ENCODE measurements at regions not wholly inside any gene's neighbourhood (a gene's known extent, or its start where the extent isn't known, plus 50 kb on each side); places are given as distances from the start of the nearest gene placed in this dataset.

GRCh38 chr4:164503874-164504273 lies 250.1 kb upstream of the SMIM31 start:
- Histone ChIP-seq H3K9me2 (ENCODE audit: insufficient read depth) (no peaks in the 10 kb centered on the region), H3K9me3 (ENCODE audit: low read depth) (no peaks in the 10 kb centered on the region), H3K79me2 (ENCODE audit: insufficient read depth) (no peaks in the 10 kb centered on the region), H3K27ac (no peak overlapping the region), H3K36me3 (ENCODE audit: low read depth) (no peaks in the 10 kb centered on the region), H3K27me3 (replicated peaks; ENCODE audit: insufficient read depth) (no peaks in the 10 kb centered on the region), H4K20me1 (ENCODE audit: insufficient read depth) (no peaks in the 10 kb centered on the region), H3K4me1 (ENCODE audit: insufficient read depth) (no peaks in the 10 kb centered on the region), H2AFZ (no peak overlapping the region), H3K4me3 (no peak overlapping the region), H3K4me2 (ENCODE audit: unreplicated experiment) (no peak overlapping the region), H3K9ac (no peak overlapping the region), H3F3A (ENCODE audit: insufficient read depth) (no peaks in the 10 kb centered on the region)
- 9 to 11% methylated on average over 3 of the region's 3 CpGs for WGBS, 2 experiments (ENCODE audit: low coverage in 1 of 2, low lambda C conversion rate in 2 of 2, missing lambda C conversion rate in 2 of 2)
- no peak for TF ChIP-seq EZH2phosphoT487 (IDR thresholded peaks at IDR 0.05; ENCODE audit: insufficient read depth, low read depth)
- no peak for DNase-seq
- in situ Hi-C loops (cut with MboI): no loop called here

GRCh38 chr4:164508097-164508496 lies 245.8 kb upstream of the SMIM31 start:
- TF ChIP-seq EZH2phosphoT487 (IDR thresholded peaks at IDR 0.05; ENCODE audit: insufficient read depth, low read depth): no peak
- no peak for TF ChIP-seq EZH2 (IDR thresholded peaks at IDR 0.05; ENCODE audit: insufficient read depth, poor library complexity, severe bottlenecking)

DNA sequence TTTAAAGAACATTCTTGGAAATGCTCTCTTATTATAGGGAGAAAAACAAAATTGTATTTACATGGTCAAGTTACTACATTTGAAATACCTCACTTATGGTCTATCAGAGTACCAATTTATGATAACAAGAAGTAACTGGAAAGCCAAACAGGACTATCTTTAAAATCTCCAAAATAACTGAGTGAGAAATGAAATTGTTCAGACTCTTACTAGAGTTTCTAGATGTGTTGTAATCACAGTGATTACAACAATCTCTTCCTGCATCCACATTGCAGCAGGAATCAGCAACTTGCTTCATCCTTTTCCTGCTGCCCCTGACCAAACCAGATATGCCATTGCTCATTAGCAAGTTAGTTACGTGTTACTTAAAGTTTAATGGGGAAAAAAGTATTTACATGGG lies 245.2 kb upstream of the SMIM31 start:
- Histone ChIP-seq H3K9me2 (ENCODE audit: insufficient read depth) (no peaks in the 10 kb centered on the region), H3K36me3 (ENCODE audit: low read depth) (no peaks in the 10 kb centered on the region), H2AFZ (no peak overlapping the region), H3K4me1 (ENCODE audit: insufficient read depth) (no peaks in the 10 kb centered on the region), H3F3A (ENCODE audit: insufficient read depth) (no peaks in the 10 kb centered on the region), H3K27ac (no peak overlapping the region), H3K4me3 (no peak overlapping the region), H3K9me3 (ENCODE audit: low read depth) (no peaks in the 10 kb centered on the region), H3K4me2 (ENCODE audit: unreplicated experiment) (no peak overlapping the region), H4K20me1 (ENCODE audit: insufficient read depth) (no peaks in the 10 kb centered on the region), H3K27me3 (replicated peaks; ENCODE audit: insufficient read depth) (no peaks in the 10 kb centered on the region), H3K79me2 (ENCODE audit: insufficient read depth) (no peaks in the 10 kb centered on the region), H3K9ac (no peak overlapping the region)
- DNase-seq: no peak
- 3 to 7% methylated on average over 1 of the region's 1 CpG for WGBS, 2 experiments (ENCODE audit: low coverage in 1 of 2, low lambda C conversion rate in 2 of 2, missing lambda C conversion rate in 2 of 2)
- in situ Hi-C loops (cut with MboI): no loop called here
- TF ChIP-seq EZH2phosphoT487 (IDR thresholded peaks at IDR 0.05; ENCODE audit: insufficient read depth, low read depth) (no peak), EZH2 (IDR thresholded peaks at IDR 0.05; ENCODE audit: insufficient read depth, poor library complexity, severe bottlenecking) (no peak)

More at GRCh38 chr4:164508097-164508496, 245.8 kb upstream of the SMIM31 start:
- in situ Hi-C loops (cut with MboI): no loop called here
- H3K27ac ChIP-seq: no peak overlapping the region
- H3K4me3 ChIP-seq: no peak overlapping the region
- H3K27me3 ChIP-seq (replicated peaks; ENCODE audit: insufficient read depth): no peaks in the 10 kb centered on the region
- 14 to 17% methylated on average over 3 of the region's 3 CpGs for WGBS, 2 experiments (ENCODE audit: low coverage in 1 of 2, low lambda C conversion rate in 2 of 2, missing lambda C conversion rate in 2 of 2)
- H3K9me2 ChIP-seq (ENCODE audit: insufficient read depth): no peaks in the 10 kb centered on the region
- H3K4me2 ChIP-seq (ENCODE audit: unreplicated experiment): no peak overlapping the region
- H2AFZ ChIP-seq: no peak overlapping the region
- H3K36me3 ChIP-seq (ENCODE audit: low read depth): no peaks in the 10 kb centered on the region
- H3K9ac ChIP-seq: no peak overlapping the region
- no peak for DNase-seq
- no peaks in the 10 kb centered on the region for H3K4me1 ChIP-seq (ENCODE audit: insufficient read depth)
- no peaks in the 10 kb centered on the region for H3K9me3 ChIP-seq (ENCODE audit: low read depth)
- no peaks in the 10 kb centered on the region for H3K79me2 ChIP-seq (ENCODE audit: insufficient read depth)
- no peaks in the 10 kb centered on the region for H4K20me1 ChIP-seq (ENCODE audit: insufficient read depth)
- H3F3A ChIP-seq (ENCODE audit: insufficient read depth): no peaks in the 10 kb centered on the region

DNA sequence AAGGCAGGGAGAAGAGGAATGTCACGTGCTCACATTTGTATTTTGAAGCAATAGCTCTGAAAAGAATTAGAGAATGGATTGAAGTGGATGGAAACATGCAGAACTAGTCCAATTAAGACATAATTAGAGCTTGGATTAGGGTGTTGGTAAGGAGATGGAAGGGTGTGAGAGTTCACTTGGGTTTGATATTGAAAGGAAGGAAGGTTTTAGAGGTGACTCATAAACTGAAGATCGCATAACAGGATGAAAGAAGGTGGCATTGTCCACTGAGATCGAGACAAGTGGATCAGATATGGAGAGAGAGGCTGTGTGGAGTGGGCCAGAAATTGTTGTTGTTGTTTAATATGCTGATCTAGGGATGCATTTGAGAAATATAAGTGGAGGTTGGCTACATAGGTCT lies 244.0 kb upstream of the SMIM31 start:
- Histone ChIP-seq H3K4me3 (no peak overlapping the region), H4K20me1 (ENCODE audit: insufficient read depth) (no peaks in the 10 kb centered on the region), H3K4me1 (ENCODE audit: insufficient read depth) (no peaks in the 10 kb centered on the region), H3K4me2 (ENCODE audit: unreplicated experiment) (no peak overlapping the region), H3K9me2 (ENCODE audit: insufficient read depth) (no peaks in the 10 kb centered on the region), H3K36me3 (ENCODE audit: low read depth) (no peaks in the 10 kb centered on the region), H3K9ac (no peak overlapping the region), H2AFZ (no peak overlapping the region), H3K79me2 (ENCODE audit: insufficient read depth) (no peaks in the 10 kb centered on the region), H3K27me3 (replicated peaks; ENCODE audit: insufficient read depth) (no peaks in the 10 kb centered on the region), H3K9me3 (ENCODE audit: low read depth) (no peaks in the 10 kb centered on the region), H3F3A (ENCODE audit: insufficient read depth) (no peaks in the 10 kb centered on the region), H3K27ac (no peak overlapping the region)
- no peak for DNase-seq
- no peak for TF ChIP-seq EZH2phosphoT487 (IDR thresholded peaks at IDR 0.05; ENCODE audit: insufficient read depth, low read depth)
- TF ChIP-seq EZH2 (IDR thresholded peaks at IDR 0.05; ENCODE audit: insufficient read depth, poor library complexity, severe bottlenecking): no peak
- WGBS, 2 experiments (ENCODE audit: low coverage in 1 of 2, low lambda C conversion rate in 2 of 2, missing lambda C conversion rate in 2 of 2): 24 to 28% methylated on average over 3 of the region's 3 CpGs
- in situ Hi-C loops (cut with MboI): no loop called here

DNA sequence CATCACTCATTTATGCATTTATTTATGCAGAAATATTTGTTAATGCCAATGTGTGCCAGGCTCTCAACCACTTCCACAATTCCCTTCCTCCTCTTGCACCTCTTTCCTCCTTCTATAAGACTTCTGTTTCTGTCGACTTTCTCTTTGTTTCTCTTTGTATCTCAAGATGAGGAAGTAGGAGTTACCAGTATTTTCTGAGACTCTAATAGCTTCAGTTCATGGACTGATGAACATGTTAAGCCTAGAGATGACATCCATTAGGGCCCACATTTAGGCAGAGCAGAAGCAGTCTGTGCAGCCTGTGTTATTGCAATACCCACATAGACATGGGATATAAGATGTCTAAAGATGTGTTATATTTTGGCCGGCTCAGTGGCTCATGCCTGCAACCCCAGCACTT lies 241.8 kb upstream of the SMIM31 start:
- Histone ChIP-seq H3K79me2 (ENCODE audit: insufficient read depth) (no peaks in the 10 kb centered on the region), H4K20me1 (ENCODE audit: insufficient read depth) (no peaks in the 10 kb centered on the region), H2AFZ (no peak overlapping the region), H3F3A (ENCODE audit: insufficient read depth) (no peaks in the 10 kb centered on the region), H3K27ac (no peak overlapping the region), H3K4me3 (no peak overlapping the region), H3K9me3 (ENCODE audit: low read depth) (no peaks in the 10 kb centered on the region), H3K9ac (no peak overlapping the region), H3K36me3 (ENCODE audit: low read depth) (no peaks in the 10 kb centered on the region), H3K4me2 (ENCODE audit: unreplicated experiment) (no peak overlapping the region), H3K9me2 (ENCODE audit: insufficient read depth) (no peaks in the 10 kb centered on the region), H3K27me3 (replicated peaks; ENCODE audit: insufficient read depth) (no peaks in the 10 kb centered on the region), H3K4me1 (ENCODE audit: insufficient read depth) (no peaks in the 10 kb centered on the region)
- in situ Hi-C loops (cut with MboI): no loop called here
- DNase-seq: no peak
- 18 to 19% methylated on average over 2 of the region's 2 CpGs for WGBS, 2 experiments (ENCODE audit: low coverage in 1 of 2, low lambda C conversion rate in 2 of 2, missing lambda C conversion rate in 2 of 2)
- TF ChIP-seq EZH2 (IDR thresholded peaks at IDR 0.05; ENCODE audit: insufficient read depth, poor library complexity, severe bottlenecking) (no peak), EZH2phosphoT487 (IDR thresholded peaks at IDR 0.05; ENCODE audit: insufficient read depth, low read depth) (no peak)

Data from GM23248 (cell line).